ENCODE measurements at regions not wholly inside any gene's neighbourhood (a gene's known extent, or its start where the extent isn't known, plus 50 kb on each side); places are given as distances from the start of the nearest gene placed in this dataset.
"Not testable (repeated sequence)": the region's sequence is repeated elsewhere in the genome, so short reads cannot be mapped to it uniquely, and the experiment has no call there.

- DNase-seq (ENCODE audit: low read depth) = no peak
Observed at GRCh38 chrX:144494074-144494473, 610.2 kb downstream of the UBE2NL start.

GRCh38 chrX:144531877-144532276, 648.0 kb downstream of the UBE2NL start:
- no peak for DNase-seq (ENCODE audit: low read depth)

- DNase-seq (ENCODE audit: low read depth) = no peak
Observed at GRCh38 chrX:144566592-144566991, 680.7 kb upstream of the SPANXN1 start.

GRCh38 chrX:144586756-144587155, 660.5 kb upstream of the SPANXN1 start:
- peak; percentile 37 for DNase-seq (ENCODE audit: low read depth)

GRCh38 chrX:144592036-144592435, 655.3 kb upstream of the SPANXN1 start:
- DNase-seq (ENCODE audit: low read depth) = no peak

- no peak for DNase-seq (ENCODE audit: low read depth)
Observed at GRCh38 chrX:144601010-144601409, 646.3 kb upstream of the SPANXN1 start.

- DNase-seq (ENCODE audit: low read depth) = no peak
Observed at GRCh38 chrX:144612076-144612475, 635.2 kb upstream of the SPANXN1 start.

- no peak for DNase-seq (ENCODE audit: low read depth)
Observed at GRCh38 chrX:144616317-144616716, 631.0 kb upstream of the SPANXN1 start.

- no peak for DNase-seq (ENCODE audit: low read depth)
Observed at GRCh38 chrX:144627947-144628346, 619.4 kb upstream of the SPANXN1 start.

- DNase-seq (ENCODE audit: low read depth) = not testable (repeated sequence)
Observed at GRCh38 chrX:144634451-144634850, 612.9 kb upstream of the SPANXN1 start.

- DNase-seq (ENCODE audit: low read depth) = peak; percentile 9
Observed at GRCh38 chrX:144637731-144638130, 609.6 kb upstream of the SPANXN1 start.

GRCh38 chrX:144648788-144649187, 598.5 kb upstream of the SPANXN1 start:
- DNase-seq (ENCODE audit: low read depth) = no peak

GRCh38 chrX:144681501-144681900, 565.8 kb upstream of the SPANXN1 start:
- DNase-seq (ENCODE audit: low read depth) = peak; percentile 40

GRCh38 chrX:144683247-144683646, 564.1 kb upstream of the SPANXN1 start:
- no peak for DNase-seq (ENCODE audit: low read depth)

- DNase-seq (ENCODE audit: low read depth) = no peak
Observed at GRCh38 chrX:144709841-144710240, 537.5 kb upstream of the SPANXN1 start.

- no peak for DNase-seq (ENCODE audit: low read depth)
Observed at GRCh38 chrX:144715337-144715736, 532.0 kb upstream of the SPANXN1 start.

- DNase-seq (ENCODE audit: low read depth) = no peak
Observed at GRCh38 chrX:144716187-144716586, 531.1 kb upstream of the SPANXN1 start.

- no peak for DNase-seq (ENCODE audit: low read depth)
Observed at GRCh38 chrX:144717682-144718081, 529.6 kb upstream of the SPANXN1 start.

GRCh38 chrX:144722307-144722706, 525.0 kb upstream of the SPANXN1 start:
- DNase-seq (ENCODE audit: low read depth) = no peak

- DNase-seq (ENCODE audit: low read depth) = peak; percentile 64
Observed at GRCh38 chrX:144730471-144730870, 516.8 kb upstream of the SPANXN1 start.

GRCh38 chrX:144732588-144732987, 514.7 kb upstream of the SPANXN1 start:
- peak; percentile 56 for DNase-seq (ENCODE audit: low read depth)

GRCh38 chrX:144738246-144738645, 509.1 kb upstream of the SPANXN1 start:
- no peak for DNase-seq (ENCODE audit: low read depth)

GRCh38 chrX:144768540-144768939, 478.8 kb upstream of the SPANXN1 start:
- no peak for DNase-seq (ENCODE audit: low read depth)

GRCh38 chrX:144783528-144783927, 463.8 kb upstream of the SPANXN1 start:
- DNase-seq (ENCODE audit: low read depth) = not testable (repeated sequence)

GRCh38 chrX:144790148-144790547, 457.2 kb upstream of the SPANXN1 start:
- DNase-seq (ENCODE audit: low read depth) = no peak

Measured in HS-5 (cell line).